ENCODE measurements at regions not wholly inside any gene's neighbourhood (a gene's known extent, or its start where the extent isn't known, plus 50 kb on each side); places are given as distances from the start of the nearest gene placed in this dataset.

DNA sequence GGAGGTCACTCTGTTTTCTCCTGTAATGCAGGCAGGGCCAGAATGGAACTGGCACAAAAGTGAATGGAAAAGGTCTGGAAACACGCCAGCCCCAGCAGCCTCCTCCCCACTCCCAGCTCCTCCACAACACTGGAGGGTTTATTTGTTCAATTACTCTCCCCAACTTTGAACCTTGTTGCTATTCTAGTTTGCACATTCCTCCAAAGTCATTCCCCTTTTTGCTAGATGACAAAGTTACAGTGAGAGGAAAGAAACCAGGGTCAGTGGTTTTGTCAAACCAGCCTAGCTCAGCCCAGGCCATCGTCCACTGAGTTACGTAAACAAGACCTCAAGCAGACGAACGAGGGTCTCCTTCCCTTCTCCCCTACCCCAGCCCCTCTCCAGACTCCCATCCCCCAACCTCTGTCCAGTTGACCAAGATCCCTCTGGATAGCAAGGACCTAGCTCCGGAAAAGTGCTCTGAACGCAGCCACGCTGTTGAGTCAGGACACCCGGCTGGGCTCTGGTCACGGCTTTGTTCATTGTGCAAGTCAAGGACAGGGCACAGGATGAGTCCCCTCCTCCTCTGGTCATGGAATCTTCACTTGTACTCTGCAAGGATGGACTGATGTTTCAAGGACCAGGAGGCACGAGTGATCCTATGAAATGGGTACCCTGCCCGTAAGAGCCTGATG is 180.0 kb downstream of the USP12 start:
- TF ChIP-seq POLR2A (IDR thresholded peaks at IDR 0.05; ENCODE audit: low read length): no peak
- TF ChIP-seq GATA1 (IDR thresholded peaks at IDR 0.05; ENCODE audit: low read depth, low read length): no peak

All from erythroblast (primary cell).